ENCODE measurements at regions not wholly inside any gene's neighbourhood (a gene's known extent, or its start where the extent isn't known, plus 50 kb on each side); places are given as distances from the start of the nearest gene placed in this dataset.

- Histone ChIP-seq H3K27me3 (no peaks in the 10 kb centered on the region), H3K9me3 (no peaks in the 10 kb centered on the region), H3K4me3 (no peak overlapping the region), H3K36me3 (no peaks in the 10 kb centered on the region), H3K27ac (no peak overlapping the region), H3K4me1 (peaks cover 4 to 14% (median 4%) of the 10 kb centered on the region in 3 donors)
- no peak for ATAC-seq
- WGBS, 2 donors (ENCODE audit: low coverage in 1 of 2), result 57 to 81% methylated on average over 4 of the region's 4 CpGs
- TF ChIP-seq EP300 (IDR thresholded peaks at IDR 0.05), result no peak
- TF ChIP-seq, protein P1, sequence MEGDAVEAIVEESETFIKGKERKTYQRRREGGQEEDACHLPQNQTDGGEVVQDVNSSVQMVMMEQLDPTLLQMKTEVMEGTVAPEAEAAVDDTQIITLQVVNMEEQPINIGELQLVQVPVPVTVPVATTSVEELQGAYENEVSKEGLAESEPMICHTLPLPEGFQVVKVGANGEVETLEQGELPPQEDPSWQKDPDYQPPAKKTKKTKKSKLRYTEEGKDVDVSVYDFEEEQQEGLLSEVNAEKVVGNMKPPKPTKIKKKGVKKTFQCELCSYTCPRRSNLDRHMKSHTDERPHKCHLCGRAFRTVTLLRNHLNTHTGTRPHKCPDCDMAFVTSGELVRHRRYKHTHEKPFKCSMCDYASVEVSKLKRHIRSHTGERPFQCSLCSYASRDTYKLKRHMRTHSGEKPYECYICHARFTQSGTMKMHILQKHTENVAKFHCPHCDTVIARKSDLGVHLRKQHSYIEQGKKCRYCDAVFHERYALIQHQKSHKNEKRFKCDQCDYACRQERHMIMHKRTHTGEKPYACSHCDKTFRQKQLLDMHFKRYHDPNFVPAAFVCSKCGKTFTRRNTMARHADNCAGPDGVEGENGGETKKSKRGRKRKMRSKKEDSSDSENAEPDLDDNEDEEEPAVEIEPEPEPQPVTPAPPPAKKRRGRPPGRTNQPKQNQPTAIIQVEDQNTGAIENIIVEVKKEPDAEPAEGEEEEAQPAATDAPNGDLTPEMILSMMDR (IDR thresholded peaks at IDR 0.05), result no peak
- TF ChIP-seq POLR2AphosphoS5 (IDR thresholded peaks at IDR 0.05), result no peak
- TF ChIP-seq POLR2A (IDR thresholded peaks at IDR 0.05), result no peak
Measured at GRCh38 chr3:99250272-99250671, 348.8 kb upstream of the DCBLD2 start.

DNA sequence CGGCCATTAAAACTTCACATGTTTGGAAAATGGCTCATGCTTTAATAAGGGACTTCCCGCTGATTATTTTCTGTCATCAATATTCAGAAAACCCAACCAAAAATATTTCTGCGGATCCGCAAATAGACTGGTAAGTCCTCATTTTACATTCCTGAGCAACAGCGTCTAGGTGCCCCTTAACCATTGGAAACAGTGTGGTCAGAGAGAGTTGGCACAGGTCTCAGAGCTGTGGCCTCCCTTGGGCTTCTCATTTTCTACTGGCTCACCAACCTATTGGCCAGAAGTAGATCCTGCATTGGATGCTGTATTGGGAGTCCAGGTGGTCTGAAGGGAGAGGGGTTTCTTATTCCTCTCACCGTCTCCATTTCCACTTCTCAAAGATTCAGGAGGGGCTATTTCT lies 348.1 kb upstream of the DCBLD2 start:
- WGBS, 2 donors (ENCODE audit: low coverage in 1 of 2), result 90 to 94% methylated on average over 2 to 6 of the region's 6 CpGs
- no peak for ATAC-seq
- Histone ChIP-seq H3K27me3 (no peaks in the 10 kb centered on the region), H3K27ac (no peak overlapping the region), H3K9me3 (no peaks in the 10 kb centered on the region), H3K36me3 (no peaks in the 10 kb centered on the region), H3K4me1 (peaks cover 4 to 14% (median 4%) of the 10 kb centered on the region in 3 donors), H3K4me3 (no peak overlapping the region)
- TF ChIP-seq POLR2AphosphoS5 (IDR thresholded peaks at IDR 0.05), result no peak

DNA sequence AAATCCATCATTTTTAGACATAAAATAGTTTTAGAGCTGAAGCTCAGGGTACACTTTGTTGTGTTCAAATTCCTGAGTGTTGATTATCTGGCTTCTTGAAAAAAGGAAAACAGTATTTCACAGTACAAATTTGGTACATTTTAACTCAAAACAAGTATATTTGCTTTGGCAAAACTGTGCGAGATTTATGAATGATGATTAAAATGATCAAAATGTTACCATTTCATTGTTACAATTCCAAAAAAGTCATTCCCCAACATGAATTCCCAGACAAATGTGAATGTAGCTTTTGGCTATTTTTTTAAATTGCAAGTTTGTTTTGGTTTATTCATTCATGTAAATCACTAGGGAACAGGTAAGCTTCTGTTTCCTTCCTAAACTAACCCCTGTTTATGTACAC lies 347.4 kb upstream of the DCBLD2 start:
- H3K9me3 ChIP-seq, result no peaks in the 10 kb centered on the region
- no peaks in the 10 kb centered on the region for H3K27me3 ChIP-seq
- peaks cover 4 to 14% (median 4%) of the 10 kb centered on the region in 3 donors for H3K4me1 ChIP-seq
- no peaks in the 10 kb centered on the region for H3K36me3 ChIP-seq
- ATAC-seq, result no peak
- H3K4me3 ChIP-seq, result no peak overlapping the region
- 58 to 71% methylated on average over 1 of the region's 1 CpG for WGBS, 2 donors (ENCODE audit: low coverage in 1 of 2)
- no peak for TF ChIP-seq POLR2A (IDR thresholded peaks at IDR 0.05)
- TF ChIP-seq, protein P1 (IDR thresholded peaks at IDR 0.05), result no peak
- TF ChIP-seq POLR2AphosphoS5 (IDR thresholded peaks at IDR 0.05), result no peak
- TF ChIP-seq EP300 (IDR thresholded peaks at IDR 0.05), result no peak
- no peak overlapping the region for H3K27ac ChIP-seq

DNA sequence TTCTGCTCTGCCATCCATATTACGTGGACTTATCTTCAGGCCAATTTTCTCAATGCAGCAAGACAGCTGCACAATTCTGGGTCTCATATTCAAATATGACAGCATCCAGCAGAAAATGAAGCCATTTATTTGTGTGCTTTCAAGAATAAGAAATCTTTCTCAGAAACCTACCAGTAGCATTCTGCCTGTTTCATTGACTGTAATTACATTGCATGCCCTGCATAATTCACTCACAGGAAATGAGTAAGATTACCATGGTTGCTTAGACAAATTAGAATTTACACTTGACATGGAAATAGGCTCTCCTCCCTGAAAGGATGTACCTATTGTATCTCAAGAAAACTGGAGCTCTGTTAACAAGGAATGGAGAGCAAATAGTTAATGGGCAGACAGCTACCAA lies 346.6 kb upstream of the DCBLD2 start:
- H3K36me3 ChIP-seq, result no peaks in the 10 kb centered on the region
- peaks cover 4 to 14% (median 4%) of the 10 kb centered on the region in 3 donors for H3K4me1 ChIP-seq
- WGBS, 2 donors (ENCODE audit: low coverage in 1 of 2), result 68 to 79% methylated on average over 1 of the region's 1 CpG
- no peaks in the 10 kb centered on the region for H3K9me3 ChIP-seq
- no peak for TF ChIP-seq POLR2AphosphoS5 (IDR thresholded peaks at IDR 0.05)
- TF ChIP-seq EP300 (IDR thresholded peaks at IDR 0.05), result no peak
- TF ChIP-seq, protein P1 (IDR thresholded peaks at IDR 0.05), result no peak
- TF ChIP-seq POLR2A (IDR thresholded peaks at IDR 0.05), result no peak
- no peak overlapping the region for H3K27ac ChIP-seq
- ATAC-seq, result no peak
- H3K4me3 ChIP-seq, result no peak overlapping the region
- no peaks in the 10 kb centered on the region for H3K27me3 ChIP-seq

GRCh38 chr3:99246010-99246654 lies 344.6 kb upstream of the DCBLD2 start:
- TF ChIP-seq, protein P1 (IDR thresholded peaks at IDR 0.05), result no peak
- no peak for TF ChIP-seq POLR2A (IDR thresholded peaks at IDR 0.05)
- no peak for TF ChIP-seq EP300 (IDR thresholded peaks at IDR 0.05)
- TF ChIP-seq POLR2AphosphoS5 (IDR thresholded peaks at IDR 0.05), result no peak
- Histone ChIP-seq H3K9me3 (no peaks in the 10 kb centered on the region), H3K4me3 (no peak overlapping the region), H3K36me3 (no peaks in the 10 kb centered on the region), H3K27me3 (no peaks in the 10 kb centered on the region), H3K4me1 (peaks cover 3 to 11% (median 3%) of the 10 kb centered on the region in 3 donors), H3K27ac (no peak overlapping the region)
- no peak for ATAC-seq
- 51 to 56% methylated on average over 2 of the region's 2 CpGs for WGBS, 2 donors (ENCODE audit: low coverage in 1 of 2)

All from gastroesophageal sphincter (tissue), 4 donors.